ENCODE measurements at regions not wholly inside any gene's neighbourhood (a gene's known extent, or its start where the extent isn't known, plus 50 kb on each side); places are given as distances from the start of the nearest gene placed in this dataset.

DNA sequence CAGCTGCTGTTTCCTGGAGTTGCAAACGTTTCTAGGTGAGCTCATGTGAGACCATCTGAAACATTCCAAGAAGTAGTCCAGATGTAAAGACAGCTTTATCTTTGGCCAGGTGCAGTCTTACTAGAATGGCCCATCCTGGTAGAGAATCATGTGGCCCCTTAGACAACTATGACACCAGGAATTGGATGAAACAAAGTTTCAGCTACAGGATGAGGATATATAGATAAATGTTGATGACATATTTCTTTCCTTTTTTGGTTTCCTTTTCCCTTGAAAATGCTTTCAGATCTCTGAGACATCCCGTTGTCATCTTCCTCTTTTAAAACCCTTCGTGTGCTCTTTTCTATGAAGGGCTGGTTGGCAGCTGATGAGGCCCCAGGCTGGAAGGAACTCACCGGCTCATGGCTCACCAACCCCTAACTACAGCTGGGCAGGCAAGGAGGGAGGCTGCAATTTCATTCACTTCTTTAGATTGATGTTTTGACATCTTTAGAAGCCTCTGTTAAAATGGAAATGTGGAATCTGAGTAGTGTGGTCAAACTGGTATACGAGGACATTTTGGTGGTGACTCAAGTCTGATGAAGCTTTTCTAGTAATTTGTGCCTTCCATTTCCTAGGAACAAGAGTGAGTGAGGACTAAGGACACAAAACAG lies 167.9 kb upstream of the TNFAIP3 start:
- no peaks in the 10 kb centered on the region for H4K20me1 ChIP-seq (ENCODE audit: insufficient read depth)
- peaks cover 15% of the 10 kb centered on the region for H3F3A ChIP-seq (ENCODE audit: insufficient read depth)
- no peaks in the 10 kb centered on the region for H3K79me2 ChIP-seq (ENCODE audit: insufficient read depth)
- peak overlapping the region; percentile 72 for H2AFZ ChIP-seq
- H3K27ac ChIP-seq = peak overlapping the region; percentile 45
- no peaks in the 10 kb centered on the region for H3K36me3 ChIP-seq (ENCODE audit: low read depth)
- peak overlapping the region; percentile 53 for H3K4me2 ChIP-seq (ENCODE audit: unreplicated experiment)
- WGBS, 2 experiments (ENCODE audit: low coverage in 1 of 2, low lambda C conversion rate in 2 of 2, missing lambda C conversion rate in 2 of 2) = 31 to 34% methylated on average over 5 of the region's 5 CpGs
- no peaks in the 10 kb centered on the region for H3K27me3 ChIP-seq (replicated peaks; ENCODE audit: insufficient read depth)
- DNase-seq = peak; percentile 68
- no peaks in the 10 kb centered on the region for H3K9me2 ChIP-seq (ENCODE audit: insufficient read depth)
- in situ Hi-C loops (cut with MboI) = no loop called here
- H3K9ac ChIP-seq = no peak overlapping the region
- no peak for TF ChIP-seq EZH2phosphoT487 (IDR thresholded peaks at IDR 0.05; ENCODE audit: insufficient read depth, low read depth)
- TF ChIP-seq EZH2 (IDR thresholded peaks at IDR 0.05; ENCODE audit: insufficient read depth, poor library complexity, severe bottlenecking) = no peak
- H3K9me3 ChIP-seq (ENCODE audit: low read depth) = no peaks in the 10 kb centered on the region
- H3K4me1 ChIP-seq (ENCODE audit: insufficient read depth) = peaks cover 14% of the 10 kb centered on the region
- no peak overlapping the region for H3K4me3 ChIP-seq

DNA sequence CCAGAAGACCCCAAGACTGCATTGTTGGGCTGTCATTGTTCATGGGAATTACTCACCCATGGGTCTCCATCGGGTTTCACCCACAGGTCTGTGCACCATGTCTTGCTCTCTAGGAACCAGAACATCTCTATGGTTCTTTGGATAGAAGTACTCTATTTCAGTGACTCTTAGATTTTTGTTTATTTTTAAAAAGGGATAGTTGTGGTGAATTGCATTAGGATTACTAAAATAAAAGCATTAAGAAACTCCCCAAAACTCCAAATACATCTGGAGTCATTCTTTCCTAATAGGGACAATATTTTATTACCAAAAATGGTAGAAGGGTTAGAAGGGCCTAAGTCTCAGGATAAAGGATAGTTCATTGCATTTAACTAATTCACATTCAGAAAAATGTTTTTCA lies 166.9 kb upstream of the TNFAIP3 start:
- no peaks in the 10 kb centered on the region for H3K36me3 ChIP-seq (ENCODE audit: low read depth)
- TF ChIP-seq EZH2 (IDR thresholded peaks at IDR 0.05; ENCODE audit: insufficient read depth, poor library complexity, severe bottlenecking) (no peak), EZH2phosphoT487 (IDR thresholded peaks at IDR 0.05; ENCODE audit: insufficient read depth, low read depth) (no peak)
- no peaks in the 10 kb centered on the region for H3K9me3 ChIP-seq (ENCODE audit: low read depth)
- peaks cover 15% of the 10 kb centered on the region for H3F3A ChIP-seq (ENCODE audit: insufficient read depth)
- H2AFZ ChIP-seq = no peak overlapping the region
- H3K4me3 ChIP-seq = no peak overlapping the region
- H4K20me1 ChIP-seq (ENCODE audit: insufficient read depth) = no peaks in the 10 kb centered on the region
- H3K4me1 ChIP-seq (ENCODE audit: insufficient read depth) = peaks cover 14% of the 10 kb centered on the region
- in situ Hi-C loops (cut with MboI) = loop anchor here (25.0 kb wide), 1 partner anchor 412 kb away; the partner anchor contains the start of gene PERP
- no peaks in the 10 kb centered on the region for H3K9me2 ChIP-seq (ENCODE audit: insufficient read depth)
- no peaks in the 10 kb centered on the region for H3K79me2 ChIP-seq (ENCODE audit: insufficient read depth)
- H3K9ac ChIP-seq = no peak overlapping the region
- no peak overlapping the region for H3K4me2 ChIP-seq (ENCODE audit: unreplicated experiment)
- WGBS, 2 experiments (ENCODE audit: low coverage in 1 of 2, low lambda C conversion rate in 2 of 2, missing lambda C conversion rate in 2 of 2) = 83 to 87% methylated on average over 1 of the region's 1 CpG
- no peak overlapping the region for H3K27ac ChIP-seq
- no peaks in the 10 kb centered on the region for H3K27me3 ChIP-seq (replicated peaks; ENCODE audit: insufficient read depth)
- DNase-seq = no peak

DNA sequence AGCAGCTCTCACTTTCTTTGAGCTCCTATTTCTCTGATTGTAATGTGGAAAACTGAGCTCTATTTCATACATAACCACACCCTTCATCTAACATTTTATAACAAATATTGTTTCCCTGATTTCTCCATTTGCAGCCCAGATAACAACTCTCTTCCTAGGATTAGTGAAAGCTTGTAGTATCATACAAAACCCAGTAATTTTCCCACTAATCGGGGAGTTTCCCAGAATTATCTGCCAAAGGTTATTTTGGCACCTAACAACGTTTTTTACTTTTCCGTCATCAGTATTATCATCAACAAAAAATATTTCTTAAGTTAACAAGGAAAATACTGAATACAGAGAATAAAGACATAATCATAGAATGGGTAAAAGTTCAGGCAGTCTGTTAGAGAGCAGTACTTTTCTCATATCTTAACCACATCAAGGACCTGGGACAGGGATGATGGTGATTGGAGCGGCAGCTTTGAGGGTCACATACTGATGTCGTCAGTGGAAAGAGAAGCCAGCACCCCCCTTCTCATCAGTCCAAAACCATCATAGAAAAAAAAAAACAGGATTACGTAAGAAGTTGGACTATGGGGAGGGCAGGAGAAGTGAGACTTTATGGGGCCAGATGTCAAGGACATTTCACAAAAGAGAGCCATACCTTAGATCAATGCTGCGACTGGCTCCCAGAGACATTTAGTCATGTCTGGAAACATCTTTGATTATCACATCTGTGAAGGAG lies 166.1 kb upstream of the TNFAIP3 start:
- TF ChIP-seq EZH2 (IDR thresholded peaks at IDR 0.05; ENCODE audit: insufficient read depth, poor library complexity, severe bottlenecking) (no peak), EZH2phosphoT487 (IDR thresholded peaks at IDR 0.05; ENCODE audit: insufficient read depth, low read depth) (no peak)
- no peak overlapping the region for H2AFZ ChIP-seq
- no peaks in the 10 kb centered on the region for H3K36me3 ChIP-seq (ENCODE audit: low read depth)
- H3K79me2 ChIP-seq (ENCODE audit: insufficient read depth) = no peaks in the 10 kb centered on the region
- H3K9me2 ChIP-seq (ENCODE audit: insufficient read depth) = no peaks in the 10 kb centered on the region
- 55 to 60% methylated on average over 7 of the region's 7 CpGs for WGBS, 2 experiments (ENCODE audit: low coverage in 1 of 2, low lambda C conversion rate in 2 of 2, missing lambda C conversion rate in 2 of 2)
- no peak overlapping the region for H3K27ac ChIP-seq
- peaks cover 14% of the 10 kb centered on the region for H3K4me1 ChIP-seq (ENCODE audit: insufficient read depth)
- no peak overlapping the region for H3K4me3 ChIP-seq
- H3K9me3 ChIP-seq (ENCODE audit: low read depth) = no peaks in the 10 kb centered on the region
- H3K27me3 ChIP-seq (replicated peaks; ENCODE audit: insufficient read depth) = no peaks in the 10 kb centered on the region
- no peak for DNase-seq
- no peaks in the 10 kb centered on the region for H4K20me1 ChIP-seq (ENCODE audit: insufficient read depth)
- H3K9ac ChIP-seq = no peak overlapping the region
- in situ Hi-C loops (cut with MboI) = loop anchor here (25.0 kb wide), 1 partner anchor 411 kb away; the partner anchor contains the start of gene PERP
- no peak overlapping the region for H3K4me2 ChIP-seq (ENCODE audit: unreplicated experiment)
- H3F3A ChIP-seq (ENCODE audit: insufficient read depth) = peaks cover 15% of the 10 kb centered on the region

DNA sequence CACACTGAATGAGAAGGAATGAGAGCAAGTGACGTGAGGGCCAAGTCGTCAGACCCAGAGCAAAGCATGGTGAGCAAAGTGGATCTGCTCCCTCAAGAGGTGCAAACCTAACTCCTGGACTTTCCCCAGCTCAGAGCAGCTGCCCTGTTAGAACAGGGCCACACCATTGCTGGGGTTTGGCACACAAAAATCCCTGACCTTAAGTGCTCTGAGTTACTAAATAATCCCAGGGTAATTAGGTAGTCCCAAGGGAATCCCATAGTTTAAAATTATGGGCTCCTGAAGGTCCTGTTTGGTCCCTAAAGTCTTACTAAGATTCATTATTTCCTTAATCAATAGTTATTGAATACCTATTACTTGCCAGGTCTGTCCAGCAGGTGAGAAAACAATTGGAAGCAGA lies 165.1 kb upstream of the TNFAIP3 start:
- no peaks in the 10 kb centered on the region for H3K9me2 ChIP-seq (ENCODE audit: insufficient read depth)
- H3K4me1 ChIP-seq (ENCODE audit: insufficient read depth) = peaks cover 14% of the 10 kb centered on the region
- no peaks in the 10 kb centered on the region for H3K79me2 ChIP-seq (ENCODE audit: insufficient read depth)
- no peaks in the 10 kb centered on the region for H3K36me3 ChIP-seq (ENCODE audit: low read depth)
- TF ChIP-seq EZH2phosphoT487 (IDR thresholded peaks at IDR 0.05; ENCODE audit: insufficient read depth, low read depth) = no peak
- no peak for TF ChIP-seq EZH2 (IDR thresholded peaks at IDR 0.05; ENCODE audit: insufficient read depth, poor library complexity, severe bottlenecking)
- H3K4me2 ChIP-seq (ENCODE audit: unreplicated experiment) = no peak overlapping the region
- H3K9ac ChIP-seq = no peak overlapping the region
- in situ Hi-C loops (cut with MboI) = loop anchor here (25.0 kb wide), 1 partner anchor 410 kb away; the partner anchor contains the start of gene PERP
- no peak overlapping the region for H3K4me3 ChIP-seq
- no peaks in the 10 kb centered on the region for H4K20me1 ChIP-seq (ENCODE audit: insufficient read depth)
- no peaks in the 10 kb centered on the region for H3K9me3 ChIP-seq (ENCODE audit: low read depth)
- H2AFZ ChIP-seq = no peak overlapping the region
- WGBS, 2 experiments (ENCODE audit: low coverage in 1 of 2, low lambda C conversion rate in 2 of 2, missing lambda C conversion rate in 2 of 2) = 95 to 100% methylated on average over 2 of the region's 2 CpGs
- H3K27ac ChIP-seq = no peak overlapping the region
- H3K27me3 ChIP-seq (replicated peaks; ENCODE audit: insufficient read depth) = no peaks in the 10 kb centered on the region
- H3F3A ChIP-seq (ENCODE audit: insufficient read depth) = peaks cover 15% of the 10 kb centered on the region
- no peak for DNase-seq

All from GM23248 (cell line).